Effector memory CD8-positive, alpha-beta T cell (primary cell): ENCODE measurements at regions not wholly inside any gene's neighbourhood (a gene's known extent, or its start where the extent isn't known, plus 50 kb on each side); places are given as distances from the start of the nearest gene placed in this dataset.

Experiments used
- ATAC-seq: fragments of 150-1000 bp; cut with Tn5 transposase; replicated peaks from 2 replicates; pipeline ENCODE4 v1.10.0; 2021; ENCODE audit warnings: mild to moderate bottlenecking, moderate library complexity
- DNase-seq, 3 experiments: peaks; one replicate each; pipeline ENCODE4 v3.0.0; 2021
- H3K27ac Mint-ChIP-seq, 2 donors: one replicate each; pipeline ENCODE4 v1.8.0; 2022; ENCODE audit warnings: mild to moderate bottlenecking in 2 of 2, mixed read lengths in 2 of 2, moderate library complexity in 2 of 2
- H3K27me3 Mint-ChIP-seq, 2 donors: one replicate each; pipeline ENCODE4 v1.8.0; 2022; ENCODE audit warnings: mixed read lengths in 2 of 2
- H3K36me3 Mint-ChIP-seq: one replicate; pipeline ENCODE4 v1.8.0; 2022; ENCODE audit warnings: mild to moderate bottlenecking, moderate library complexity, mixed read lengths; ENCODE audit not compliant: insufficient read depth
- H3K4me1 Mint-ChIP-seq, 2 donors: one replicate each; pipeline ENCODE4 v1.8.0; 2022; ENCODE audit warnings: low read depth in 2 of 2, mixed read lengths in 2 of 2
- H3K4me3 Mint-ChIP-seq, 2 donors: one replicate each; pipeline ENCODE4 v1.8.0; 2022; ENCODE audit warnings: mild to moderate bottlenecking in 2 of 2, mixed read lengths in 2 of 2, moderate library complexity in 2 of 2
- H3K9me3 Mint-ChIP-seq, 2 donors: one replicate each; pipeline ENCODE4 v1.8.0; 2022; ENCODE audit warnings: mixed read lengths in 2 of 2

- Mint-ChIP-seq H3K4me1 (no peaks in the 10 kb centered on the region), H3K27me3 (peaks cover 0 to 5% of the 10 kb centered on the region in 2 donors), H3K27ac (no peak overlapping the region), H3K36me3 (no peaks in the 10 kb centered on the region), H3K4me3 (no peak overlapping the region), H3K9me3 (peaks cover 2 to 12% of the 10 kb centered on the region in 2 donors)
- DNase-seq (no peak), ATAC-seq (no peak)
Measured at GRCh38 chr2:33900610-33901009, 301.5 kb upstream of the FAM98A start.

- H3K9me3 Mint-ChIP-seq = peaks cover 0 to 8% of the 10 kb centered on the region in 2 donors
- peaks cover 0 to under 1% of the 10 kb centered on the region in 2 donors for H3K27me3 Mint-ChIP-seq
- no peaks in the 10 kb centered on the region for H3K36me3 Mint-ChIP-seq
- H3K4me3 Mint-ChIP-seq = no peak overlapping the region
- DNase-seq = no peak
- no peak for ATAC-seq
- no peaks in the 10 kb centered on the region for H3K4me1 Mint-ChIP-seq
- H3K27ac Mint-ChIP-seq = no peak overlapping the region
Measured at GRCh38 chr2:33897741-33898140, 298.6 kb upstream of the FAM98A start.

GRCh38 chr2:33893824-33894223 is 294.7 kb upstream of the FAM98A start:
- ATAC-seq = no peak
- H3K36me3 Mint-ChIP-seq = no peaks in the 10 kb centered on the region
- no peak overlapping the region for H3K4me3 Mint-ChIP-seq
- H3K27me3 Mint-ChIP-seq = no peaks in the 10 kb centered on the region
- H3K4me1 Mint-ChIP-seq = no peaks in the 10 kb centered on the region
- no peak overlapping the region for H3K27ac Mint-ChIP-seq
- no peak for DNase-seq
- H3K9me3 Mint-ChIP-seq = peaks cover 0 to 7% of the 10 kb centered on the region in 2 donors

- Mint-ChIP-seq H3K36me3 (no peaks in the 10 kb centered on the region), H3K4me1 (no peaks in the 10 kb centered on the region), H3K27me3 (peaks cover 0 to 8% of the 10 kb centered on the region in 2 donors), H3K9me3 (peaks cover 0 to 13% of the 10 kb centered on the region in 2 donors), H3K27ac (no peak overlapping the region), H3K4me3 (no peak overlapping the region)
- ATAC-seq (no peak), DNase-seq (no peak)
Measured at GRCh38 chr2:33891616-33892015, 292.5 kb upstream of the FAM98A start.

GRCh38 chr2:33890686-33891085 is 291.6 kb upstream of the FAM98A start:
- no peaks in the 10 kb centered on the region for H3K4me1 Mint-ChIP-seq
- no peaks in the 10 kb centered on the region for H3K36me3 Mint-ChIP-seq
- no peak overlapping the region for H3K27ac Mint-ChIP-seq
- H3K27me3 Mint-ChIP-seq = peaks cover 0 to 8% of the 10 kb centered on the region in 2 donors
- H3K4me3 Mint-ChIP-seq = no peak overlapping the region
- ATAC-seq (no peak), DNase-seq (no peak)
- H3K9me3 Mint-ChIP-seq = peaks cover 0 to 9% of the 10 kb centered on the region in 2 donors

- DNase-seq = no peak
- H3K27ac Mint-ChIP-seq = no peak overlapping the region
- no peaks in the 10 kb centered on the region for H3K4me1 Mint-ChIP-seq
- H3K36me3 Mint-ChIP-seq = no peaks in the 10 kb centered on the region
- peaks cover 0 to 6% of the 10 kb centered on the region in 2 donors for H3K9me3 Mint-ChIP-seq
- no peaks in the 10 kb centered on the region for H3K27me3 Mint-ChIP-seq
- no peak overlapping the region for H3K4me3 Mint-ChIP-seq
- no peak for ATAC-seq
Measured at GRCh38 chr2:33877348-33878016, 278.4 kb upstream of the FAM98A start.

GRCh38 chr2:33873076-33873605 is 274.0 kb upstream of the FAM98A start:
- Mint-ChIP-seq H3K27ac (no peak overlapping the region), H3K27me3 (no peaks in the 10 kb centered on the region), H3K9me3 (peaks cover 6 to 7% of the 10 kb centered on the region in 2 donors), H3K36me3 (no peaks in the 10 kb centered on the region), H3K4me3 (no peak overlapping the region), H3K4me1 (no peaks in the 10 kb centered on the region)
- DNase-seq (no peak), ATAC-seq (no peak)

GRCh38 chr2:33859811-33860461 is 260.8 kb upstream of the FAM98A start:
- H3K4me3 Mint-ChIP-seq = no peak overlapping the region
- DNase-seq = no peak

GRCh38 chr2:33859176-33859575 is 260.1 kb upstream of the FAM98A start:
- no peaks in the 10 kb centered on the region for H3K4me1 Mint-ChIP-seq
- ATAC-seq (no peak), DNase-seq (no peak)
- no peak overlapping the region for H3K27ac Mint-ChIP-seq
- H3K27me3 Mint-ChIP-seq = peaks cover 0 to 5% of the 10 kb centered on the region in 2 donors
- H3K36me3 Mint-ChIP-seq = no peaks in the 10 kb centered on the region
- no peak overlapping the region for H3K4me3 Mint-ChIP-seq
- H3K9me3 Mint-ChIP-seq = peaks cover 6 to 11% of the 10 kb centered on the region in 2 donors

More at GRCh38 chr2:33859811-33860461, 260.8 kb upstream of the FAM98A start:
- Mint-ChIP-seq H3K9me3 (peaks cover 6 to 7% of the 10 kb centered on the region in 2 donors), H3K27me3 (peaks cover 0 to 5% of the 10 kb centered on the region in 2 donors), H3K27ac (no peak overlapping the region), H3K36me3 (no peaks in the 10 kb centered on the region), H3K4me1 (no peaks in the 10 kb centered on the region)
- no peak for ATAC-seq

- peaks cover 8 to 20% of the 10 kb centered on the region in 2 donors for H3K9me3 Mint-ChIP-seq
- no peak for DNase-seq
- no peak overlapping the region for H3K4me3 Mint-ChIP-seq
- peaks cover 9 to 12% of the 10 kb centered on the region in 2 donors for H3K27me3 Mint-ChIP-seq
- H3K27ac Mint-ChIP-seq = no peak overlapping the region
- ATAC-seq = no peak
- no peaks in the 10 kb centered on the region for H3K36me3 Mint-ChIP-seq
- no peaks in the 10 kb centered on the region for H3K4me1 Mint-ChIP-seq
Measured at GRCh38 chr2:33848486-33848885, 249.4 kb upstream of the FAM98A start.

GRCh38 chr2:33839791-33840190 is 240.7 kb upstream of the FAM98A start:
- no peak overlapping the region for H3K27ac Mint-ChIP-seq
- H3K27me3 Mint-ChIP-seq = no peaks in the 10 kb centered on the region
- ATAC-seq = no peak
- DNase-seq = no peak
- H3K4me3 Mint-ChIP-seq = no peak overlapping the region
- H3K36me3 Mint-ChIP-seq = no peaks in the 10 kb centered on the region
- H3K4me1 Mint-ChIP-seq = no peaks in the 10 kb centered on the region
- no peaks in the 10 kb centered on the region for H3K9me3 Mint-ChIP-seq

GRCh38 chr2:33836628-33837027 is 237.5 kb upstream of the FAM98A start:
- Mint-ChIP-seq H3K27ac (no peak overlapping the region), H3K27me3 (no peaks in the 10 kb centered on the region), H3K9me3 (no peaks in the 10 kb centered on the region), H3K4me3 (no peak overlapping the region), H3K36me3 (no peaks in the 10 kb centered on the region), H3K4me1 (no peaks in the 10 kb centered on the region)
- ATAC-seq (no peak), DNase-seq (no peak)

GRCh38 chr2:33835911-33836310 is 236.8 kb upstream of the FAM98A start:
- Mint-ChIP-seq H3K36me3 (no peaks in the 10 kb centered on the region), H3K4me3 (no peak overlapping the region), H3K27me3 (no peaks in the 10 kb centered on the region), H3K4me1 (no peaks in the 10 kb centered on the region), H3K9me3 (no peaks in the 10 kb centered on the region), H3K27ac (no peak overlapping the region)
- ATAC-seq (no peak), DNase-seq (no peak)

GRCh38 chr2:33822964-33823363 is 223.9 kb upstream of the FAM98A start:
- Mint-ChIP-seq H3K4me3 (no peak overlapping the region), H3K36me3 (peaks cover 2% of the 10 kb centered on the region), H3K4me1 (no peaks in the 10 kb centered on the region), H3K27ac (no peak overlapping the region), H3K27me3 (no peaks in the 10 kb centered on the region), H3K9me3 (no peaks in the 10 kb centered on the region)
- ATAC-seq (no peak), DNase-seq (no peak)
